Caco-2 (cell line): ENCODE measurements at regions not wholly inside any gene's neighbourhood (a gene's known extent, or its start where the extent isn't known, plus 50 kb on each side); places are given as distances from the start of the nearest gene placed in this dataset.

Experiments used
- BruUV-seq: library from RNA; stranded (reverse); fragments of 400-500 nt; replicated peaks from 2 replicates; lab custom pipeline; 2021; lab: Mats Ljungman, UMichigan
- CTCF ChIA-PET: fragments of 300-600 bp; sonication (Branson Sonifier 250); formaldehyde crosslinking; loops from one replicate; lab custom pipeline; 2022; ENCODE audit warnings: antibody characterized with exemption; lab: Charles Lee
- POLR2A ChIA-PET: fragments of 300-600 bp; sonication (Branson Sonifier 250); formaldehyde crosslinking; loops from one replicate; lab custom pipeline; 2022; ENCODE audit warnings: antibody characterized with exemption; lab: Charles Lee
- DNase-seq, 2 experiments: peaks; one replicate each; pipeline versions ENCODE4 v3.0.0 to v3.0.0-alpha.2; 2020 to 2022
- H3K27me3 ChIP-seq: replicated peaks from 2 replicates; pipeline ENCODE4 v1.6.0; 2011; ENCODE audit warnings: low read length; ENCODE audit not compliant: control insufficient read depth, insufficient read depth
- H3K36me3 ChIP-seq: 2 replicates; pipeline ENCODE4 v1.5.1; 2011; ENCODE audit warnings: low read length; ENCODE audit not compliant: control insufficient read depth, insufficient read depth
- H3K4me1 ChIP-seq: fragments of 250-450 bp; sonication (Bioruptor Pico); 2 replicates; pipeline ENCODE4 v1.5.1; 2020; ENCODE audit warnings: mild to moderate bottlenecking
- H3K4me3 ChIP-seq: 2 replicates; pipeline ENCODE4 v1.5.1; 2011; ENCODE audit warnings: low read depth, mild to moderate bottlenecking, control low read depth, low read length
- H3K9me3 ChIP-seq: fragments of 250-450 bp; sonication (Bioruptor Pico); 2 replicates; pipeline ENCODE4 v1.5.1; 2020; ENCODE audit warnings: mild to moderate bottlenecking, moderate library complexity
- H3K27ac Mint-ChIP-seq: one replicate; pipeline ENCODE4 v1.8.0; 2022; ENCODE audit warnings: mixed read lengths; ENCODE audit not compliant: unreplicated experiment
- H3K27me3 Mint-ChIP-seq: one replicate; pipeline ENCODE4 v1.8.0; 2022; ENCODE audit warnings: mixed read lengths; ENCODE audit not compliant: insufficient read depth, unreplicated experiment
- H3K36me3 Mint-ChIP-seq: one replicate; pipeline ENCODE4 v1.8.0; 2022; ENCODE audit warnings: mild to moderate bottlenecking, mixed read lengths; ENCODE audit not compliant: insufficient read depth, unreplicated experiment
- H3K4me1 Mint-ChIP-seq: one replicate; pipeline ENCODE4 v1.8.0; 2022; ENCODE audit warnings: low read depth, mixed read lengths; ENCODE audit not compliant: unreplicated experiment
- H3K4me3 Mint-ChIP-seq: one replicate; pipeline ENCODE4 v1.8.0; 2022; ENCODE audit warnings: mild to moderate bottlenecking, moderate library complexity, mixed read lengths; ENCODE audit not compliant: unreplicated experiment
- H3K9me3 Mint-ChIP-seq: one replicate; pipeline ENCODE4 v1.8.0; 2022; ENCODE audit warnings: mixed read lengths; ENCODE audit not compliant: unreplicated experiment
- CTCF ChIP-seq, 2 experiments: fragments of 200-600 bp in 1 of 2; IDR thresholded peaks; 1 replicate in 1 of 2; 2 replicates in 1 of 2; pipeline versions ENCODE4 v1.5.1 to v1.8.0; 2011 to 2022; ENCODE audit warnings: antibody characterized with exemption in 1 of 2, control low read depth in 1 of 2, inconsistent platforms in 1 of 2, low read depth in 1 of 2, low read length in 1 of 2, mild to moderate bottlenecking in 1 of 2, moderate library complexity in 1 of 2; ENCODE audit not compliant: insufficient read depth in 1 of 2, severe bottlenecking in 1 of 2, unreplicated experiment in 1 of 2
- intact Hi-C: fragments of 100-400 bp; cut with micrococcal nuclease; formaldehyde crosslinking; loops from one replicate; pipeline ENCODE4 v1.10.0; 2022; ENCODE audit not compliant: unreplicated experiment

- Mint-ChIP-seq H3K4me1 (no peaks in the 10 kb centered on the region), H3K4me3 (no peak overlapping the region), H3K9me3 (no peaks in the 10 kb centered on the region), H3K27ac (no peak overlapping the region), H3K36me3 (no peaks in the 10 kb centered on the region), H3K27me3 (peaks cover 16% of the 10 kb centered on the region)
- BruUV-seq = no TSS peak
- Histone ChIP-seq H3K4me3 (no peak overlapping the region), H3K36me3 (no peaks in the 10 kb centered on the region), H3K9me3 (no peaks in the 10 kb centered on the region), H3K4me1 (no peaks in the 10 kb centered on the region), H3K27me3 (no peaks in the 10 kb centered on the region; the same call in 1 of the 2 replicates)
- DNase-seq = no peak
- no peak for TF ChIP-seq CTCF (IDR thresholded peaks at IDR 0.05; ENCODE audit: insufficient read depth in 1 of 2, low read depth in 1 of 2, low read length in 1 of 2, severe bottlenecking in 1 of 2, unreplicated experiment in 1 of 2)
- CTCF ChIA-PET = interaction anchor here (0.7 kb wide), 1 partner anchor 215 kb away, joined by 3 read pairs; no protein-coding TSS in a partner anchor
- POLR2A ChIA-PET = no interaction called here
- intact Hi-C loops = no loop called here
These were observed 409.8 kb downstream of the BRD1 start for GRCh38 chr22:49417833-49418232.

GRCh38 chr22:49417326-49417725 lies 410.3 kb downstream of the BRD1 start:
- Mint-ChIP-seq H3K27me3 (peaks cover 18% of the 10 kb centered on the region), H3K9me3 (no peaks in the 10 kb centered on the region), H3K36me3 (no peaks in the 10 kb centered on the region), H3K27ac (no peak overlapping the region), H3K4me3 (no peak overlapping the region), H3K4me1 (no peaks in the 10 kb centered on the region)
- Histone ChIP-seq H3K9me3 (no peaks in the 10 kb centered on the region), H3K4me1 (no peaks in the 10 kb centered on the region), H3K36me3 (no peaks in the 10 kb centered on the region), H3K4me3 (no peak overlapping the region), H3K27me3 (no peaks in the 10 kb centered on the region; the same call in 1 of the 2 replicates)
- CTCF ChIA-PET = no interaction called here
- TF ChIP-seq CTCF (IDR thresholded peaks at IDR 0.05; ENCODE audit: insufficient read depth in 1 of 2, low read depth in 1 of 2, low read length in 1 of 2, severe bottlenecking in 1 of 2, unreplicated experiment in 1 of 2) = no peak
- intact Hi-C loops = no loop called here
- no TSS peak for BruUV-seq
- POLR2A ChIA-PET = no interaction called here
- DNase-seq = no peak

- DNase-seq = no peak
- ChIA-PET POLR2A (no interaction called here), CTCF (interaction anchor here (0.8 kb wide), 1 partner anchor 234 kb away, joined by 3 read pairs; no protein-coding TSS in a partner anchor)
- intact Hi-C loops = no loop called here
- H3K36me3 ChIP-seq = no peaks in the 10 kb centered on the region
- Mint-ChIP-seq H3K27ac (no peak overlapping the region), H3K27me3 (peaks cover 16% of the 10 kb centered on the region), H3K9me3 (no peaks in the 10 kb centered on the region), H3K4me1 (no peaks in the 10 kb centered on the region), H3K36me3 (no peaks in the 10 kb centered on the region), H3K4me3 (no peak overlapping the region)
- no peak overlapping the region for H3K4me3 ChIP-seq
- H3K27me3 ChIP-seq = no peaks in the 10 kb centered on the region; the same call in 1 of the 2 replicates
- no peaks in the 10 kb centered on the region for H3K9me3 ChIP-seq
- no peak for TF ChIP-seq CTCF (IDR thresholded peaks at IDR 0.05; ENCODE audit: insufficient read depth in 1 of 2, low read depth in 1 of 2, low read length in 1 of 2, severe bottlenecking in 1 of 2, unreplicated experiment in 1 of 2)
- H3K4me1 ChIP-seq = no peaks in the 10 kb centered on the region
- no TSS peak for BruUV-seq
These were observed 412.3 kb downstream of the BRD1 start for GRCh38 chr22:49415151-49415951.
